ENCODE measurements at regions not wholly inside any gene's neighbourhood (a gene's known extent, or its start where the extent isn't known, plus 50 kb on each side); places are given as distances from the start of the nearest gene placed in this dataset.
"Not testable (repeated sequence)": the region's sequence is repeated elsewhere in the genome, so short reads cannot be mapped to it uniquely, and the experiment has no call there.

DNA sequence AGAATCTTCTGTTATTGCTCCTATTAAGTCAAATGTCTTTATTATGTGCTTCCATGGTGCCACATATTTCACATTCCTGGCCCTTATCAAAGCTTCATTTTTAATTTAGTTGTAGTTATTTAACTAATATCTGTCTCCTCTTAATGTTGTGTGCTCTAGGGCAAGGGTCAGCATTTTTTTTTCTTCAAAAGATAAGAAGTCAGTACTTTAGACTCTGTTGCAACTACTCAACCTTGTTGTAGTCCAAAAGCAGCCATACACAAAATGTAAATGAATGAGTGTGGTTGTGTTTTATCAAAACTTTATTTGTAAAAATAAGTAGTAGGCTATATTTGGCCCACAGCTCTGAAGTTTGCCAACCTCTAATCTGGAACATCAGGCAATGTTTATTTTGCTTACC, 394.7 kb upstream of the CBLB start:
- no peak for DNase-seq (ENCODE audit: low read depth)

DNA sequence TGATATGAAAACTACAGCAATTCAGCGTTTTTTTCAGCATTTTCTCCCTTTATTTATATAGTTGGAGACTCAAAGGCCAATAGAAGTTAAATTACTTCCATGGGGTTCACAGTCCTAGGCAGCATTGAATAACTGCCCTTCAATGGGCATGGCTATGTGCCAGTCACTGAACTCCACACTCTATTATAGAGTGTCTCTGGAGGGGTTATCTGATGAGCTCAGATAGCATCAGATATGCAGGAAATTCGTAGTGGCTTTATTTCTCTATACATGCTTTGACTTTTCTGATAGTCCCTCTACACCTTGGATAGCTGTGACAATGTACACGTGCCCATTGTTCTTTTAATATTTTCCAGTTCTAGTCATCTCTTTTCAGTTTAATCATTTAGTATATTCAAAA, 396.9 kb upstream of the CBLB start:
- no peak for DNase-seq (ENCODE audit: low read depth)

DNA sequence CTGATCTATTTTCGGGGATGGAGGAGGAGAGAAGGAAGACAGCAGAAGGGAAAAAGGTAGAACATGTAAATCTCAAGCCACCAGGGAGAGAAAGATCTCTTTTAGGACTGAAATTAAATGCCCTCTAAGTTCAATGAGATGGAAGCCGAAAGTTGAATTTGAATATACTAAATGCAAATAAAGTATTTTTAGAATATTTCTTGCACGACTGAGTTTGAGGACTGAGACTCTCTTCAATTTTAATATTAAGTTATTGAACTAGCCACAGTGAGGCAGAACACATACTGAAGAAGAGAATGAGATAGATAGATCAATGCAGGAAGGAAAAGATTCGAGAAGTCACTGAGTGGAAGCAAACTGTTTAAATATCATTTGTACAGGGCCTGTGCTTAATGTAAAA, 399.9 kb upstream of the CBLB start:
- no peak for DNase-seq (ENCODE audit: low read depth)

DNA sequence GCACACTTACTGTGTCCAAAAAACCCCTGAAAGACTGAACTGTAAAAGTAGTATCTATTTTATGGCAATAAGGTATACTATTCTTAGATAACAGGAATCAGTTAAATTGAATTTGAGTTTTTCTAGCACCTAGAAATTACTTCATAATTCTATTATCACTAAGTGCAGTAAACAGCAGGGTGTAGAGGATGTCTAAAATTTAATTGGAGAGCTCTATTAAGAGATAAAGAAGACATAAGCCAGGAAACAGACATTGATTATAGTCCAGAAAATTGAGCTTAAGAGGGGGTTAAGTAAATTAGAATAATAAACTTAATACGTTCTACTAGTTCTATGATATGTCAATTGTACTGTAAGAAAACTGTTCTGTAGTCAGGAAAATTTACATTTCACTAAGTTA, 403.5 kb upstream of the CBLB start:
- DNase-seq (ENCODE audit: low read depth) = no peak

DNA sequence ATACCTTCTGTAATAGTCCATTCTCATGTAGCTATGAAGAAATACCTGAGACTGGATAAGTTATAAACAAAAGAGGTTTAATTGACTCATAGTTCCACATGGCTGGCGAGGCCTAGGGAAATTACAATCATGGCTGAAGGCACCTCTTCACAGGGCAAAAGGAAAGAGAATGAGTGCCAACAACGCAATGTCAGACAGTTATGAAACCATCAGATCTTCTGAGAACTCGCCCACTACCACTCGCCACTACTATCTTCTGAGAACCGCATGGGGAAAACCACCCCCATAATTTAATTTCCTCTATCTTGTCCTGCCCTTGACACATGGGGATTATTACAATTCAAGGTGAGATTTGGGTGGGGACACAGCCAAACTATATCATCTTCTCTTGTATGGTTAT, 406.8 kb upstream of the CBLB start:
- no peak for DNase-seq (ENCODE audit: low read depth)

DNA sequence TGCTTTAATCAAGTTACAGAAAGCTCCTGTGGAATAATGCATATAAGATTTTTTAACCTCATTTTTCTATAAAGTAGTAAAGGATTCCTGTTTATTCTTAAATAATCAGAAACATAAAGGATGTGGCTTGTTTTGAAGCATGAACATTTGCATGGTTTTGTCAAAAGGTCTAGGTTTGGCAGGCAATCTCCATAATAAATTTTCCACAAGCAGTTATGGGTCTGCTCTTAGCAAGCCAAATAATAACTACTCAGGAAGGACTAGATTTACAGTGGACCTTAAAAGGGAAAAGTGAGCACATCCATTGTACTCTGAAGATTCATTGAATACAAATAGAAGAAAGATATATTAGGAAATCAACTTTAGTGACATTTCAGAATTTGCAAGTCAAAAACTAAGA, 407.3 kb upstream of the CBLB start:
- DNase-seq (ENCODE audit: low read depth) = no peak

DNA sequence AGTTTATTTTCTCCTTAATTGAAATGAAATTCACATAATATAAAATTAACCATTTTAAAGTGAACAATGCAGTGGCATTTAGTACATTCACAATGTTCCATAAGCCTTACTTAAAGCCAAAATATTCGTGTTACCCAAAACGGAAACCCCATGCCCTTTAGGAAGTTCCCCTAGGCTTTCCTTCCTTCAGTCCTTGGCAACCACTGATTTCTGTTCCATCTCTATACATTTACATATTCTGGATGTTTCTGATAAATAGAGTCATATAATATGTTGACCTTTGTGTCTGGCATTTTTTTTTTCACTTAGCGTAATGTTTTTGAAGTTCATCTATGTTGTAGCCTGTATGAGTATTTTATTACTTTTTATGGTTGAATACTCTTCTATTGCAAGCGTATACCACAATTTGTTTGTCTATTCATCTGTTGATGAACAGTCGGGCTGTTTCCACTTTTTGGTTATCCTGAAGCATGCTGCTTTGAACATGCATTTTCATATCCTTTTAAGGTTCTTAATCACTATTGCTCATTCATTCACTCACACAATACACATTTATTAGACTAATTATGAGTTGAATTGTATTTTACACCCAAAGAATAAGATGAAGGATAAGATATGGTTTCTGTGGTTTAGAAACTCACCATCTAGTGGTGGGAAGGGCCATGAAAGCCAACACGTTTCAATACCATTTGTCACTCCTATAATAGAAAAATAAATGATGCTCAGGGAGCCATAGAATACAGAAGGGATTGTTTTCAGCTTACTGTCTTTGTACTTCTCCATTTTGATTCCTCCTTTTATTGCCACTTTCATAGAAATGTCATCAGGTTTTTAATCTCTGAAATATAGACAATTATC, 408.2 kb upstream of the CBLB start:
- DNase-seq (ENCODE audit: low read depth) = no peak

DNA sequence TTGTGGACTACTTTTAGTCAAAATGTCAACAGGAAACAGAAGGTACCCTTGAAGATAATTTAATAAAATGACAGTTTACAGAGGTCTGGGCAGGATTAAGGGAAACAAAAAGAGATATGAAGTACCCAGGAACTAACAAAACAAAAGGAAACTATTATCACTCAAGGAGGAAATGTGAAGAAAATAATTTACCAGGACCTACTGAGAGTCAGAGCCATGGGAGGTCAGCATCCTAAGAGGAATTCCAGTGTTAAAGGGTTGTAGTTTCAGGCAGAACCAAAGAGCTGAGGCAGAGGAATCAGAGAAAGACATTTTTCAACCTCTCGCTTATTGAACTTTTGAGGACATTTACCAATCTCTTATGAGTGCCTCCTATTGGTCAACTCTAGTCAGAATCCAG, 408.9 kb upstream of the CBLB start:
- DNase-seq (ENCODE audit: low read depth) = no peak

DNA sequence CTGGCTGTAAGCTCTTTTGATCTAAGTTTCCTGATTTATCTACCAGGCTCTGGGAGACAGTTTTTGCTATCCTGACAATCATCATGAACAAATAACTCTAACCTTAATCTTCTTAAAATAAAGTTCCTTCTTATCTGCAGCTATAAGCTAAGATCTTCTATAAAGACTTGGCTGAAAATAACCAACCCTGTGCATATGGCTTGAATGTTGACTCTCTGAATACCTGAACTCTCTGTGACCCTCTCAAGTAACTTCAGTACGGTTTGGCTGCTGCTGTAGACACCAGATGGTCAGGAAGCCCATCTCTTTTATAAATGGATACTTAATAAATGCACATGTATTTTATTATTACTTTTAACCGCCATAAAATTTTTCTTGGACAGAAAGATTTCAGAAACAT, 412.4 kb upstream of the CBLB start:
- DNase-seq (ENCODE audit: low read depth) = no peak

DNA sequence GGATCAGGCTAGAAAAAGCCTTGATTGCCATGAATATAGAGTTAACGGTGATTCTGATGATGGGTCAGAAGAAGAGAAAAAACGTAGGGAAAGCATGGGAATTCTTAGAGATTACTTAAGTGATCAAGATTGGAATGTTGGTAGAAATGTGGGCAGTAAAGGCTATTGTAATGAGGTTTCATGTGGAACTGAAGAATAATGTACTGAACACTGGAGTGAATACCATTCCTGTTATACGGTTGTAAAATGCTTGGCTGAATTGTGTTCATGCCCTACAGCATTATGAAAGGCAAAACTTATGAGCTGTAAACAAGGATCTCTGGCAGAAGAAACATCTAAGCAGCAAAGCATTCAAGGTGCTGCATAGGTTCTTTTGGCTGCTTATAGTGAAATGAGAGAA, 414.1 kb upstream of the CBLB start:
- no peak for DNase-seq (ENCODE audit: low read depth)

DNA sequence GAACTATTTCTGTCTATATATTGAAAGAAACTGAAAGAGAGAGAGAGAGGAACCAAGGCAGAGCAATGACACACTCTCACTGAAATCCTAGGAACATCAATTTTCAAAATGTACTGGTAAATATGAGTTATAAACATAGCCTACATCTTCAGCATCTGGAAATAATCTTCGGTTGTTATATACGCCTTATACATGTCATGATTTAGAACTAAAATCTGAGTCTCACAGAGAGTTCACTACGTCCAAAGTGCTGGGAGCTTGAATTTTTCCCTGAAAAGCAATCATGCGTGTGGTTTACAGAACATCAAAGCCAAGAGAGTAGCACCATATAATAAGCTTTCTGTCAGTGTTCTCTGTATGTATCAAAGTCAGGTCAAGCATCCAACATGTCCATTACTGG, 420.0 kb upstream of the CBLB start:
- no peak for DNase-seq (ENCODE audit: low read depth)

DNA sequence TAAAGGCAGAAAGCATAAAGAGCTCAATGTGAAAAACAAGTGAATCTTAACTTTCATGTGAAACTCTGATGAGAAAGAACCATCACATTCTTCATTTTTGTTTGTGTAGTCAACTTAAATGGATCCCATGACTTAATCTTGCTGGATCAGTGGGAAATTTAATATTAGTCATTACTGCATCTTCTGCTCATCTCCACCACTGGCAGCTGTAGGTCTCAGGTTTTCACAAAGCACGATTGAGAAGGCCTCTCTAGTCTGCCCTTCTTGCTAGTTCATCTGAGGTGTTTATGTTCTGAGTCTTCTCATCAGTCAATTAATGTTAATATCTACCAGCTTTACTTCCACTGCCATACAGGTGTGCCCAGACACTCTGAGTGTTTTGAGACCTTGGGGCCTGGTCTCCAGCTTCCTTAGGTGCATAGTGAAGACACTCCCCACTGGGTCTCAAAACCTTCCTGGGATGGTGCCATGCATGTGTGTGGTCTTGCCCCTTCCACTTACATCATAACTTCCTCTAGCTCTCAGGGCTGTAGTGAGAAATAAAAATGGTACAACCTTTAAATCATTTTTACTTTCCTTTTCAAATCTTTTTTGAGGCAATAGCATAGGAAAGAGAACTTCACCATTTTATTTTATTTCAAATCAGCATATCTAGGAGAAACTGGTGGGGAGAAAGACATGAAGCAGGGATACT, 421.6 kb upstream of the CBLB start:
- no peak for DNase-seq (ENCODE audit: low read depth)

DNA sequence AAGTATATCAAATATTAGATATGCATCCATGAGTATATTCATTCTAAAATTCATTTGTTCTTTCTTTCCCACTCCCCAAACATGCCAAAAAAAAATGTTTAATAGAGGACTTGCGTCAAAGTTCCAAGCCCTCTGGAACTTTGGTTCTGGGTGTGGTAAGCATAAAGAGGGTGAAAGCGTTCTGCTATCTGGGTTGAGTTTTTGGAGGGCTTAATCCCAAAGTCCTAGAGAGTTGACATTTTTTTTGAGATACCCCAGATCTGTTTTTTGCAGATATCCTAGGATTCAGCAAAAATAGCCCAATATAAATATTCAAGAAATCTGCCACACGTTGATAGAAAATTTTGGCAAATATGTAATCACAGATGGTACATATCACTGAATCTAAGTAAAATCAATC, 424.3 kb upstream of the CBLB start:
- DNase-seq (ENCODE audit: low read depth) = no peak

DNA sequence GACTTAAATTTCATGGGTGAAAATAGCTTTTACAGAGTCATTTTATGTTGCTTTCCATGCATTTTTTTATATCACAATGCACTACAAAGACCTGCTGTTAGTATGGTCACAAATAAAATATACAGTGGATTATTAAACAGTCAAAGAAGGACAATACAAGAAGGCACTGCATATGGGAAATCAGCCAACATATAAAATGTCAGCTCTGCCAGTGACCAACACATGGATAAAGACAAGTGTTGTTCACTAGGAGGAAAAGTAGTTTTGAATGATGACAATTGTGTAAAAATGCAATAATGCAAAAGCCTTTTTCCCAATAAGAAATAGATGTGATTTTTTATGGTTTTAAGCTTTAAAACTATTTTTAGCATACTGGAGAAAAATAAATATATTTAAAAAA, 425.3 kb upstream of the CBLB start:
- no peak for DNase-seq (ENCODE audit: low read depth)

DNA sequence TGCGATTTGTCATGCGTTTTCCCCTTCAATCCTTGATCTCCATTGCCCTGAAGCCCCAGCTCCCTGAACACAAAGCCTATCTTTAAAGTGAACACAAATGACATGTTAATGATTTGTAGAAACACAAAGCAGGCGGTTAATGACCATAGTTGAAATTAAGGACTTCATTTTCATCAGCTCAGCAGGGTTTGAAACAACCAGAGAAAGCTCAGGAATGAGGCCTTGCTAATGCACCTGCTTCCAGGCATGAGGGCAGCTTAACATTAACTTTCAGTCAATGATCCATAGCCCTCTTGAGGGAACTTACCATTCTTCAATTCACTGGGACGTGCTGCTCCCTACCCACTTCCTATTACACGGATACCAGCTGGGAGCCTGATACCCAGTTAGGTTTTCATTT, 427.2 kb upstream of the CBLB start:
- DNase-seq (ENCODE audit: low read depth) = no peak

DNA sequence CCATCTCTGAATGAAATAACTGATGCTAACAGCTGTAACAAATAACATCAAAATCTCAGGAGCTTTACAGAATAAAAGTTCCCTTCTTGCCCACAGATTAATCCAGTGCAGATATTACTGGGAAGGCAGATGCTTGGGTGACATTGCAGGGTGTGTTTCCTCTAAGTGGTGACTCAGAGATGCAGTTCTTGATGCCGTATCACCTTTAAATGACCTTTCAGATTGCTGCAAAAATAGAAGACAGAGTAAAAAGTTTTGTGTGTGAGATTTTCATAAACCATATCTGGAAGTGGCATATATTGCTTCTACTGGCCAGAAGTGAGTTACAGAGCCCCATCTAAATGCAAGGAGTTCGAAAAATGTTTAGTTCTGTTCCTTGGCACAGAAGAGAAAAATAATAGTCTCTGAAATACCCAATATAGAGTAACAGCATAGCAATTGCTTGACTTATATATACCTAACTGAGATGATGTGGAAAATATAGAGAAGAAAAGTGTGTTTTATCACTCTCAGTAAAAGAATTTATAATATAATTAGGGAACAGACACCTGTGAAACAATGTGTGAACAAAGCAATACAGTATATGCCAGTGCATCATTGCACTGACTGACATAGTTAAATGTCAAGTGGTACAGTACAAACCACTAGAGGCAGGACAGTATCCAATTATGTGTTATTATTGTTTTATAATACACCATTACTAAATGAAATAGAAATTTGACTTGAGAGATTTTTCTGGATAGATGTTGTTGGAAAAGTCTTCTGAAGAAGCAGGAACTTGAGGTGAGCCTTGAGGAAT, 430.7 kb upstream of the CBLB start:
- DNase-seq (ENCODE audit: low read depth) = no peak

DNA sequence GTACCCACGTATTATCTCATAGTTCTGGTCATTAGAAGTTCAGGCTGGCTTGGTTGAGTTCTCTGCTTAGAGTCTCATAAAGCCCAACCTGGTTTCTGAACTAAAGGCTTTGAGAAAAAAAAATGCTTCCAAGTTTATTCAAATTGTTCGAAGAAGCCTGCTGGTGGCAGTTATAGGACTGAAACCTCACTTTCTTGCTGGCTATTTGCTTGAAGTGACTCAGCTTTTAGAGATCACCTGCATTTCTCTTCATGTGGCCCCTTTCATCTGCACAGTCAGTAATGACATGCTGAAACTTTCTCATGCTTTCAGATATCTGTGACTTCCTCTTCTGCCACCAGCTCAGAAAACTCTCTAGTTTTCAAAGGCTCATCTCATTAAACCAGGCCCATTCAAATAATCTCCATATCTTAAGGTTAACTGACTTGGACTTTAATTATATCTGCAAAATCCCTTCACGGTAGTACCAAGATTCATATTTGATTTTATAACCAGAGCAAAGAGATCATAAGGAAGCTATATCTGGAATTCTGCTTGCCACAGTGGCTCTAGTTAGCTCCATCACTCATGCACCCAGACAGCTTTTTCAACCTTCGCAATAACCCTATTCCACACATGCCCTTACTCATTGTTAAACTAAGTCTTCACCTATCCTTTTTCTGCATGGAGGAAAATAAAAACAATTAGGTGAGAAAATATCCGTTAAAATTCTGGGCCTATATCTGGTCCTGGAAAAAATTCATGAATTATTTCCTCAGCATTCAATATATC, 433.8 kb upstream of the CBLB start:
- DNase-seq (ENCODE audit: low read depth) = no peak

DNA sequence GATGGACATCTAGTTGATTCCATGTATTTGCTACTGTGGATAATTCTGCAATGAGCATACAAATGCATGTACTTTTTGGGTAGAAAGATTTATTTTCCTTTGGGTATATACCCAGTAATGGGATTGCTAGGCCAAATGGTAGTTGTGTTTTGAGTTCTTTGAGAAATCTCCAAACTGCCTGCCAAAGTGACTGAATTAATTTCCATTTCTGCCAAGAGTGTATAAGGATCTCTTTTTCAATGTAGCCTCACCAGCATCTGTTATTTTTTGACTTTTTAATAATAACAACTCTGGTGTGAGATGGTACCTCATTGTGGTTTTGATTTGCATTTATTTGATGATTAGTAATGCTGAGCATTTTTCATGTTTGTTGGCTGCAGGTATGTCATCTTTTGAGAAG, 435.0 kb upstream of the CBLB start:
- DNase-seq (ENCODE audit: low read depth) = no peak

DNA sequence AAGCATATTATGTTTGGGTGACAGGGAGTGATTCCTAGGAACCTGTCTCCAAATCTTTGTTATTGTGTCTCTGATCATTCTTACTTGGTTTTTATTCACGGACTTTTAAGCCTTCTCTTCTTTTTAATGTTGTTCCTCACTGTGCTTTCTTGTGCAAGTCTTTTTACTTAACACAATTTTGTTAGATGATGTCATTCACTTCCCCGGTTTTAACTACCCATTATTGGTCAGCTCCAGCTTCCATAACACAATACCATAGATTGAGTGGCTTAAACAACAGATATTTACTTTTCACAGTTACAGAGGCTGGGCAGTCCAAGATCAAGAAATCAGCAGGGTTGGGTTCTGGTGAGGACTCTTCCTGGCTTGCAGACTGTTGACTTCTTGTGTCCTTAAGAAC, 436.3 kb upstream of the CBLB start:
- no peak for DNase-seq (ENCODE audit: low read depth)

DNA sequence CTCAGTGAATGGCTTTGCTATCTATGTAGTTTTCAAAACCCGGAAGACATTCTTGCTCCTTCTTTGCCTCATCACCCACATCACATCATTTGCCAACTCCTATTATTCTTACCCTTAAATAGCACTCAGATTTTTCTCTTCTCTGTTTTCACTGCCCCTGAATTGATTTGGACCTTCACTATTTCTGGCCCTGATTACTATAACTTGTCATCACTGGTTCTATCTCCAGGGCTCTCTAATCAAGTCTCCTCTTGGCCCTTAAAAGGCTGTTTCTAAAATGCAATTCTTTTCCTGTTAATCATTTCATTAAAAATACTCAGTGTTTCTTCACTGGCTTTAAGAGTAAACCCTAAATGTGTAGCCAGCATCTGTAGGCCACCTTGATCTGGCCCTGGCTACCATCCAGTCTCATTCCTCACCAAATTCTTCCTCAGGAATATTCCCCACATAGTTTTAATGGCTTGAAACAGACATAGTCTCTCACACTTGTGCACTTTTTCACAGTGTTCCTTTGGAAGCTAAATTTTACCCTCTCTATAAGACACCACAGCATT, 437.1 kb upstream of the CBLB start:
- DNase-seq (ENCODE audit: low read depth) = no peak

DNA sequence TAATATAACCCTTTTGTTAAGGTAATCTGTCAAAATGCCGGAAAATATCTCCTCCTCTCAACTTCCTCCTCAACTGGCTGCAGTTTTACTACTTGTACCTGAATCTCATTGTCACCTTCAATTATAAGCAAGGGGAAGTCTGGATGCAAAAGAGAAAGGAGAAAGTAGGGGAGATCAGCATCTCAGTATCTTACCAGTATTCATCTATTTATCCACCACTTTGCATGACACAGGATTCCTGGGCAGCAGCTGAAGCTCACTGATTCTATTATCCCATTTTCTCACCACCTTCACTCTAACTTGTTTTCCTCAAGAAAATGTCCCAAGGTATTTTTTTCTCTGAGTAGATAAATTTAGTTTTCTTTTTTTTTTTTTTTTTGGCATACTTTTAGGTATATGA, 440.5 kb upstream of the CBLB start:
- no peak for DNase-seq (ENCODE audit: low read depth)

DNA sequence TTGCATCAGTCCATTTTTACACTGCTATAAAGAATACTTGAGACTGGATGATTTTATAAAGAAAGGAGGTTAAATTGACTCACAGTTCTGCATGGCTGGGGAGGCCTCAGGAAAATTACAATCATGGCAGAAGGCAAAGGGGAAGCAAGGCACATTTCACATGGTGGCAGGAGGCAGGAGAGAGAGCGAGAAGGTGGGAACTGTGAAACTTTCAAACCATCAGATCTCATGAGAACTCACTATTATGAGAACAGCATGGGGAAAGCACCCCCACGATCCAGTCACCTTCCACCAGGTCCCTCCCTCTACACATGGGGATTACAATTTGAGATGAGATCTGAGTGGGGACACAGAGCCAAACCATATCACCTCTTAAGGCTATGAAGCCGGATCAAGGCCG, 441.0 kb upstream of the CBLB start:
- DNase-seq (ENCODE audit: low read depth) = not testable (repeated sequence)
